ENCODE measurements at regions not wholly inside any gene's neighbourhood (a gene's known extent, or its start where the extent isn't known, plus 50 kb on each side); places are given as distances from the start of the nearest gene placed in this dataset.
"Not testable (repeated sequence)": the region's sequence is repeated elsewhere in the genome, so short reads cannot be mapped to it uniquely, and the experiment has no call there.

GRCh38 chr4:67412153-67412712 is 133.1 kb downstream of the CENPC start:
- not testable (repeated sequence) for DNase-seq (ENCODE audit: low read depth)

GRCh38 chr4:67403342-67403741 is 142.0 kb downstream of the CENPC start:
- DNase-seq (ENCODE audit: low read depth): no peak

- DNase-seq (ENCODE audit: low read depth): no peak
Measured at GRCh38 chr4:67401902-67402301, 143.4 kb downstream of the CENPC start.

- no peak for DNase-seq (ENCODE audit: low read depth)
Measured at GRCh38 chr4:67397931-67398330, 147.4 kb downstream of the CENPC start.

- no peak for DNase-seq (ENCODE audit: low read depth)
Measured at GRCh38 chr4:67397031-67397430, 148.3 kb downstream of the CENPC start.

GRCh38 chr4:67396008-67396407 is 149.3 kb downstream of the CENPC start:
- no peak for DNase-seq (ENCODE audit: low read depth)

- no peak for DNase-seq (ENCODE audit: low read depth)
Measured at GRCh38 chr4:67394879-67395278, 150.4 kb downstream of the CENPC start.

- DNase-seq (ENCODE audit: low read depth): no peak
Measured at GRCh38 chr4:67393699-67394281, 151.5 kb downstream of the CENPC start.

GRCh38 chr4:67393007-67393406 is 152.3 kb downstream of the CENPC start:
- DNase-seq (ENCODE audit: low read depth): no peak

GRCh38 chr4:67381406-67381804 is 163.9 kb downstream of the CENPC start:
- DNase-seq (ENCODE audit: low read depth): not testable (repeated sequence)

- DNase-seq (ENCODE audit: low read depth): not testable (repeated sequence)
Measured at GRCh38 chr4:67380702-67381405, 164.4 kb downstream of the CENPC start.

GRCh38 chr4:67380154-67380553 is 165.1 kb downstream of the CENPC start:
- DNase-seq (ENCODE audit: low read depth): no peak

GRCh38 chr4:67375291-67375690 is 170.0 kb downstream of the CENPC start:
- no peak for DNase-seq (ENCODE audit: low read depth)

GRCh38 chr4:67371615-67372014 is 173.7 kb downstream of the CENPC start:
- DNase-seq (ENCODE audit: low read depth): no peak

- DNase-seq (ENCODE audit: low read depth): no peak
Measured at GRCh38 chr4:67366311-67366861, 178.9 kb downstream of the CENPC start.

GRCh38 chr4:67365661-67366245 is 179.6 kb downstream of the CENPC start:
- DNase-seq (ENCODE audit: low read depth): no peak

- no peak for DNase-seq (ENCODE audit: low read depth)
Measured at GRCh38 chr4:67355806-67356205, 189.5 kb downstream of the CENPC start.

GRCh38 chr4:67346654-67347053 is 198.6 kb downstream of the CENPC start:
- DNase-seq (ENCODE audit: low read depth): no peak

- DNase-seq (ENCODE audit: low read depth): no peak
Measured at GRCh38 chr4:67344594-67345380, 200.5 kb downstream of the CENPC start.

- no peak for DNase-seq (ENCODE audit: low read depth)
Measured at GRCh38 chr4:67343199-67343598, 202.1 kb downstream of the CENPC start.

- no peak for DNase-seq (ENCODE audit: low read depth)
Measured at GRCh38 chr4:67342291-67342690, 203.0 kb downstream of the CENPC start.

GRCh38 chr4:67333664-67334063 is 211.6 kb downstream of the CENPC start:
- no peak for DNase-seq (ENCODE audit: low read depth)

All from stimulated activated CD8-positive, alpha-beta memory T cell treated with anti-CD3 and anti-CD28 coated beads, Interleukin-15, amount 100 ng/mL, for 24 hours (primary cell).